ENCODE measurements at regions not wholly inside any gene's neighbourhood (a gene's known extent, or its start where the extent isn't known, plus 50 kb on each side); places are given as distances from the start of the nearest gene placed in this dataset.

DNA sequence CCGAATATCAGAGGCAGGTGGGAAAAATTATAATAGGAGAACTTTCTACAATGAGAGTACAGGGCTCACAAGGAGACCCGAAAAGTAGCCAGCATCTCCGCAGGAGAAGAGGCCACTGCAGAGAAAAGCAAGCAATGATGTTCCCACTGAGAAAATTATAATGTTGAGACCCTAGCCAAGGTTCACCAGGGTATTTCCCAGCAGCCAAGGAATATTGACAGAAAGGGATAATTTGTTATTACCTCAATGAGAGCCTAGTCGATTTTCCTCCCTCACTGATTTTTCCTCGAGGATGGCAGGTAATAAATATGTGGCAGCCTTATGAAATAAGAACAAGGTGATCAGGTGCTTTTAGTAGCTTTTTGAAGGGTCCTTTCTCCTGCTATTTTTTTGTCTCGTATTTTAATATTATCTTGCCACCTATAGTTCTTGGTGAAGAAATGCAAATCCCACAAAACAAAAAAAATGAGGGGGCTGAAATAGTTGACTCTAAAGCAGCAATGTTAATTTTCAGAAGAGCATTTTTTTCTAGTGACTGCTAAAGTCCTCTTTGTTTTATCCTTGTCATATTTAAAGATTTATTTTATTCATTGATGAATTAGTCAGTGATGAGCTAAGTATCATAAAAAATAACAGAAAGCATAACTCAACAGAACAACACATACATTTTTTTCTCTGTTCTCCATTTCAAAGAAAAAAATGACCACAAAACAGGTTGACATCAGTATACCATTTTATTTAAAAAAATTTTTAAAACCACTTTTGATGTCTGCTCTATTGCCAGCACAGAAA lies 215.4 kb downstream of the KCNE4 start:
- TF ChIP-seq, protein P1, sequence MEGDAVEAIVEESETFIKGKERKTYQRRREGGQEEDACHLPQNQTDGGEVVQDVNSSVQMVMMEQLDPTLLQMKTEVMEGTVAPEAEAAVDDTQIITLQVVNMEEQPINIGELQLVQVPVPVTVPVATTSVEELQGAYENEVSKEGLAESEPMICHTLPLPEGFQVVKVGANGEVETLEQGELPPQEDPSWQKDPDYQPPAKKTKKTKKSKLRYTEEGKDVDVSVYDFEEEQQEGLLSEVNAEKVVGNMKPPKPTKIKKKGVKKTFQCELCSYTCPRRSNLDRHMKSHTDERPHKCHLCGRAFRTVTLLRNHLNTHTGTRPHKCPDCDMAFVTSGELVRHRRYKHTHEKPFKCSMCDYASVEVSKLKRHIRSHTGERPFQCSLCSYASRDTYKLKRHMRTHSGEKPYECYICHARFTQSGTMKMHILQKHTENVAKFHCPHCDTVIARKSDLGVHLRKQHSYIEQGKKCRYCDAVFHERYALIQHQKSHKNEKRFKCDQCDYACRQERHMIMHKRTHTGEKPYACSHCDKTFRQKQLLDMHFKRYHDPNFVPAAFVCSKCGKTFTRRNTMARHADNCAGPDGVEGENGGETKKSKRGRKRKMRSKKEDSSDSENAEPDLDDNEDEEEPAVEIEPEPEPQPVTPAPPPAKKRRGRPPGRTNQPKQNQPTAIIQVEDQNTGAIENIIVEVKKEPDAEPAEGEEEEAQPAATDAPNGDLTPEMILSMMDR (IDR thresholded peaks at IDR 0.05; ENCODE audit: unreplicated experiment in 3 of 3): no peak
- H3K4me1 Mint-ChIP-seq: no peaks in the 10 kb centered on the region
- H3K27ac Mint-ChIP-seq: no peak overlapping the region
- H3K9me3 Mint-ChIP-seq: no peaks in the 10 kb centered on the region
- no peak overlapping the region for H3K4me3 Mint-ChIP-seq
- H3K27me3 Mint-ChIP-seq (ENCODE audit: low read depth): no peaks in the 10 kb centered on the region
- H3K36me3 Mint-ChIP-seq (ENCODE audit: low read depth): no peaks in the 10 kb centered on the region

DNA sequence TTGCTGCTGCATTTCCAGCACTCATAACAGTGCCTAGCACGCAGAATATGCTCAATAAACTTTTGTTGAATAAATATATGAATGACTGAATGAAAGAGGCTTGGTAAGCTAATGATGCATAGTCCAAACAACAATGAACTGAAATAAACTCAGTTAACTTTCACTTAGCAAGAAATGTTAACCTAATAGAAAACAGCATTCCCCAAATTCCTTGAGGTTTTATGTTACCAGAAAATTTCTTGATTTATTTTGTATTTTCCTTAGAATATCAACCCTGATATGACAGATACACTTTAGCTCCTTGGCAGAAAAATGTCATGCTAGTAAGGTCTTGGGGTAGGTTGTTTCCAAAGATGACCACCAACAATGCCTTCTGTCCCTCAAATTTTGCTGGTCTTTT lies 217.4 kb downstream of the KCNE4 start:
- Mint-ChIP-seq H3K27me3 (ENCODE audit: low read depth) (no peaks in the 10 kb centered on the region), H3K4me3 (no peak overlapping the region), H3K27ac (no peak overlapping the region), H3K36me3 (ENCODE audit: low read depth) (no peaks in the 10 kb centered on the region), H3K4me1 (no peaks in the 10 kb centered on the region), H3K9me3 (no peaks in the 10 kb centered on the region)
- TF ChIP-seq, protein P1 (IDR thresholded peaks at IDR 0.05; ENCODE audit: unreplicated experiment in 3 of 3): no peak

DNA sequence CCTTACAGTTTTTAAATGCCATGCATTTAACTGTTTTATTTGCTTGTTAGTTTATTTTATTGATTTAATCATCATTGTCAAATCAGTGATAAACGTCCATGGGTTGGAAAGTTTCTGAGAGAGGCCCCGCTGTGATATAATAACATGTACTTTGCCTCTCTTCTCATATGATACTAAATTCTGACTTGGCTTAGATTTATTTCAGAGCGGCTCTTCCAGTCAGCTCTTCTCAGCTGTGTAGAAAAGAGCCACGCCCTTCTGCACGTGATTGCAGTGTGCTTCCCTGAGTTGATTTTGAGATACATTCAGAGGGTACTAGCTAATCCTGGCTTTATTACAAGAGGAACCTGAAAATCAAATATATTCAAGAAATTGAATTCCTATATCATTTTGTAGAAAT lies 218.6 kb downstream of the KCNE4 start:
- no peaks in the 10 kb centered on the region for H3K4me1 Mint-ChIP-seq
- no peaks in the 10 kb centered on the region for H3K27me3 Mint-ChIP-seq (ENCODE audit: low read depth)
- H3K9me3 Mint-ChIP-seq: no peaks in the 10 kb centered on the region
- no peaks in the 10 kb centered on the region for H3K36me3 Mint-ChIP-seq (ENCODE audit: low read depth)
- no peak overlapping the region for H3K27ac Mint-ChIP-seq
- H3K4me3 Mint-ChIP-seq: no peak overlapping the region
- TF ChIP-seq, protein P1 (IDR thresholded peaks at IDR 0.05; ENCODE audit: unreplicated experiment in 3 of 3): no peak

DNA sequence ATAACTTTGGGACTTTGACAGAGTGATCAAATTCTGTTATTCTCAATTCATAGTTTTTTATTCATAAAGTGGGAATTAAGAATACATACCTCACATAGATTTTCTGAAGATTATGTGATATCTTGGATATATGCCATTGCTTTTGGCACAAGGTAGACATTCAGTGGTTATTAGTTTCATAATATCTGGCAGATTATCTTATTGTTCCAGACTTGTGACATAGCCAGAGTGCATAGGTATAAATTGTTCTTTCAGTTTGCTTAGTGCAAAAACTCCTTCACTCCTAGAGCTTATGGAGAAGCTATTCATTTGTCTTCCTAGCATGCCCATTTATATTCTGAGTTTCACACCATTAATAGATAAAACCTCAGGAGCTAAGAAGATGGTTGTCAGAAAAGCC lies 222.0 kb downstream of the KCNE4 start:
- H3K9me3 Mint-ChIP-seq: no peaks in the 10 kb centered on the region
- H3K4me1 Mint-ChIP-seq: no peaks in the 10 kb centered on the region
- no peak overlapping the region for H3K4me3 Mint-ChIP-seq
- no peaks in the 10 kb centered on the region for H3K36me3 Mint-ChIP-seq (ENCODE audit: low read depth)
- H3K27me3 Mint-ChIP-seq (ENCODE audit: low read depth): no peaks in the 10 kb centered on the region
- H3K27ac Mint-ChIP-seq: no peak overlapping the region
- TF ChIP-seq, protein P1 (IDR thresholded peaks at IDR 0.05; ENCODE audit: unreplicated experiment in 3 of 3): no peak

DNA sequence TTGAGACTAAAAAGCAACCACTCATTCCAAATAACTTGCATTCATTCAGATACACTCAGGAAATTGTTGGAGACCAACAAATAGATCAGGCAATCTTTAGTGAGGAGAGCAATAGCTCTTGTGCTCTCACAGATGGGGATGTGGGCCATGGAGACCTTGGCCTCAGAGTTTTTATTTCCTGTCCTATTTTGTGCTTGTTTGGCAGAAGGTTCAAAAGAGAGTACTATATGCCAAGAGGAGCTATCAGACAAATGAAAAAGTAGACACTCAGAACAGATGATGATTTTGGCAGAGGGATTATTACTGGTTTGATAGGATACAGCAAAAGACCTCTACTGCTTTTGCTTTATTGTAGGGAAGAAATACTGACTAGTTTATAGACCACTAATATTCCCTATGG lies 230.2 kb downstream of the KCNE4 start:
- no peaks in the 10 kb centered on the region for H3K27me3 Mint-ChIP-seq (ENCODE audit: low read depth)
- TF ChIP-seq, protein P1 (IDR thresholded peaks at IDR 0.05; ENCODE audit: unreplicated experiment in 3 of 3): no peak
- H3K27ac Mint-ChIP-seq: peak overlapping the region in 1 of 3 experiments; percentile 43
- H3K9me3 Mint-ChIP-seq: no peaks in the 10 kb centered on the region
- no peaks in the 10 kb centered on the region for H3K36me3 Mint-ChIP-seq (ENCODE audit: low read depth)
- H3K4me1 Mint-ChIP-seq: peaks cover 22% of the 10 kb centered on the region
- no peak overlapping the region for H3K4me3 Mint-ChIP-seq

DNA sequence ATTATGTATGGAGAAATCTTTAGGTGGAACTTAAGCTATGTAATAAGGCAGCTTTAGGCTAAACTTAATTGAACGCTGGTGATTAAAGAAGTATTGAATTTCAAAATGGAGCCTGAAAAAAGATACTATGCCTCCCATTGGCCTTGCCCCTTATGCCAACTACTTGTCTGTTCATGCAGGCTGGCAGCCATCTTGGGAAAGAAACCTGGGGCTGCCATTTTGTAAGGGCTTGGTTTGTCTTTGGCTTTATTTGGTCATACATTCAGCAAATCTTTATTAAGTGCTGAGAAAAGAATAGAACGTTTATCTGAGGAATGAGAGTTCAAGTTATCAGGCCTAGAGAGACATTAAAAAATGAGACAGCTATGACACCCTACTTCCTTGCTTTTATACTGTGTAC lies 231.3 kb downstream of the KCNE4 start:
- no peak overlapping the region for H3K4me3 Mint-ChIP-seq
- H3K27ac Mint-ChIP-seq: peak overlapping the region; percentile 22 to 77 (median 43)
- H3K36me3 Mint-ChIP-seq (ENCODE audit: low read depth): no peaks in the 10 kb centered on the region
- no peaks in the 10 kb centered on the region for H3K27me3 Mint-ChIP-seq (ENCODE audit: low read depth)
- TF ChIP-seq, protein P1 (IDR thresholded peaks at IDR 0.05; ENCODE audit: unreplicated experiment in 3 of 3): no peak
- peaks cover 22% of the 10 kb centered on the region for H3K4me1 Mint-ChIP-seq
- H3K9me3 Mint-ChIP-seq: no peaks in the 10 kb centered on the region

All from nephron (organoid).